Keratinocyte (primary cell): ENCODE measurements at regions not wholly inside any gene's neighbourhood (a gene's known extent, or its start where the extent isn't known, plus 50 kb on each side); places are given as distances from the start of the nearest gene placed in this dataset.

Source experiments
- CTCF ChIP-seq, 3 experiments: IDR thresholded peaks in 1 of 3; conservative IDR thresholded peaks in 1 of 3; optimal IDR thresholded peaks in 1 of 3; 2 replicates in 2 of 3; 3 replicates in 1 of 3; pipeline versions ENCODE3 to v1.5.1; 2011; ENCODE audit warnings: low read length in 3 of 3, mild to moderate bottlenecking in 3 of 3, moderate library complexity in 2 of 3, control low read depth in 1 of 3, inconsistent platforms in 1 of 3; ENCODE audit not compliant: insufficient read depth in 2 of 3; ENCODE audit errors: extremely low read depth in 1 of 3
- EZH2 ChIP-seq: IDR thresholded peaks from one replicate; pipeline ENCODE4 v1.6.1; 2012; ENCODE audit warnings: inconsistent platforms, mild to moderate bottlenecking, low read length, moderate library complexity

- TF ChIP-seq CTCF (optimal IDR thresholded peaks at IDR 0.05 in 1 of 3, IDR thresholded peaks at IDR 0.05 in 1 of 3, conservative IDR thresholded peaks at IDR 0.05 in 1 of 3; ENCODE audit: extremely low read depth in 1 of 3, insufficient read depth in 2 of 3, low read length in 3 of 3) (no peak), EZH2 (no peak)
Observed at GRCh38 chr3:83461411-83461810, 1497.4 kb upstream of the CADM2 start.
